ENCODE measurements at regions not wholly inside any gene's neighbourhood (a gene's known extent, or its start where the extent isn't known, plus 50 kb on each side); places are given as distances from the start of the nearest gene placed in this dataset.

- no peaks in the 10 kb centered on the region for H3K4me1 ChIP-seq (ENCODE audit: insufficient read depth, low read length)
- no peak for TF ChIP-seq EZH2 (IDR thresholded peaks at IDR 0.05; ENCODE audit: borderline replicate concordance, low read depth, low read length, severe bottlenecking)
- TF ChIP-seq CTCF (IDR thresholded peaks at IDR 0.05; ENCODE audit: borderline replicate concordance, extremely low read depth, low read length, poor library complexity, severe bottlenecking): no peak
- no peaks in the 10 kb centered on the region for H3K27me3 ChIP-seq (ENCODE audit: insufficient read depth, low read length, poor library complexity)
- no peak overlapping the region for H3K27ac ChIP-seq (ENCODE audit: low read length)
- no peaks in the 10 kb centered on the region for H3K36me3 ChIP-seq (ENCODE audit: insufficient read depth, low read length)
- DNase-seq: no peak
- H2AFZ ChIP-seq (ENCODE audit: low read depth, low read length): no peak overlapping the region
- H3K4me2 ChIP-seq (ENCODE audit: insufficient read depth, low read length): no peak overlapping the region
- H3K9me3 ChIP-seq (ENCODE audit: insufficient read depth, low read length, severe bottlenecking): no peaks in the 10 kb centered on the region
- no peak for ATAC-seq (ENCODE audit: insufficient read depth, low read depth)
- H3K9ac ChIP-seq (ENCODE audit: low read depth, low read length): no peak overlapping the region
- H3K79me2 ChIP-seq (ENCODE audit: insufficient read depth, low read length): no peaks in the 10 kb centered on the region
- no peak overlapping the region for H3K4me3 ChIP-seq (ENCODE audit: low read depth in 1 of 2, low read length in 2 of 2)
- no peaks in the 10 kb centered on the region for H4K20me1 ChIP-seq (ENCODE audit: insufficient read depth, low read length)
These were observed 691.3 kb upstream of the NR2F2 start for GRCh38 chr15:95639208-95639607.

- DNase-seq (no peak), ATAC-seq (ENCODE audit: insufficient read depth, low read depth) (no peak)
- no peak for TF ChIP-seq EZH2 (IDR thresholded peaks at IDR 0.05; ENCODE audit: borderline replicate concordance, low read depth, low read length, severe bottlenecking)
- no peak for TF ChIP-seq CTCF (IDR thresholded peaks at IDR 0.05; ENCODE audit: borderline replicate concordance, extremely low read depth, low read length, poor library complexity, severe bottlenecking)
- Histone ChIP-seq H3K27ac (ENCODE audit: low read length) (no peak overlapping the region), H2AFZ (ENCODE audit: low read depth, low read length) (no peak overlapping the region), H3K9me3 (ENCODE audit: insufficient read depth, low read length, severe bottlenecking) (no peaks in the 10 kb centered on the region), H3K79me2 (ENCODE audit: insufficient read depth, low read length) (no peaks in the 10 kb centered on the region), H3K4me2 (ENCODE audit: insufficient read depth, low read length) (no peak overlapping the region), H3K36me3 (ENCODE audit: insufficient read depth, low read length) (no peaks in the 10 kb centered on the region), H4K20me1 (ENCODE audit: insufficient read depth, low read length) (no peaks in the 10 kb centered on the region), H3K9ac (ENCODE audit: low read depth, low read length) (no peak overlapping the region), H3K4me3 (ENCODE audit: low read depth in 1 of 2, low read length in 2 of 2) (no peak overlapping the region), H3K4me1 (ENCODE audit: insufficient read depth, low read length) (no peaks in the 10 kb centered on the region), H3K27me3 (ENCODE audit: insufficient read depth, low read length, poor library complexity) (no peaks in the 10 kb centered on the region)
These were observed 686.2 kb upstream of the NR2F2 start for GRCh38 chr15:95644100-95644875.

GRCh38 chr15:95645791-95646338, 684.6 kb upstream of the NR2F2 start:
- H3K9me3 ChIP-seq (ENCODE audit: insufficient read depth, low read length, severe bottlenecking): no peaks in the 10 kb centered on the region
- H3K4me2 ChIP-seq (ENCODE audit: insufficient read depth, low read length): no peak overlapping the region
- no peak for DNase-seq
- H3K4me1 ChIP-seq (ENCODE audit: insufficient read depth, low read length): no peaks in the 10 kb centered on the region
- H3K4me3 ChIP-seq (ENCODE audit: low read depth in 1 of 2, low read length in 2 of 2): no peak overlapping the region
- no peaks in the 10 kb centered on the region for H3K27me3 ChIP-seq (ENCODE audit: insufficient read depth, low read length, poor library complexity)
- no peak overlapping the region for H3K27ac ChIP-seq (ENCODE audit: low read length)
- H3K79me2 ChIP-seq (ENCODE audit: insufficient read depth, low read length): no peaks in the 10 kb centered on the region
- H3K36me3 ChIP-seq (ENCODE audit: insufficient read depth, low read length): no peaks in the 10 kb centered on the region
- ATAC-seq (ENCODE audit: insufficient read depth, low read depth): no peak
- H3K9ac ChIP-seq (ENCODE audit: low read depth, low read length): no peak overlapping the region
- no peak overlapping the region for H2AFZ ChIP-seq (ENCODE audit: low read depth, low read length)
- H4K20me1 ChIP-seq (ENCODE audit: insufficient read depth, low read length): no peaks in the 10 kb centered on the region
- no peak for TF ChIP-seq CTCF (IDR thresholded peaks at IDR 0.05; ENCODE audit: borderline replicate concordance, extremely low read depth, low read length, poor library complexity, severe bottlenecking)
- no peak for TF ChIP-seq EZH2 (IDR thresholded peaks at IDR 0.05; ENCODE audit: borderline replicate concordance, low read depth, low read length, severe bottlenecking)
